GM23248 (cell line): ENCODE measurements at regions not wholly inside any gene's neighbourhood (a gene's known extent, or its start where the extent isn't known, plus 50 kb on each side); places are given as distances from the start of the nearest gene placed in this dataset.

Experiments used
- EZH2 ChIP-seq: fragments of 200-600 bp; sonication (generic); IDR thresholded peaks from 2 replicates; pipeline ENCODE4 v1.6.1; 2018; ENCODE audit warnings: antibody characterized with exemption, mild to moderate bottlenecking; ENCODE audit not compliant: insufficient read depth, poor library complexity, severe bottlenecking
- EZH2phosphoT487 ChIP-seq: fragments of 200-600 bp; sonication (generic); IDR thresholded peaks from 2 replicates; pipeline ENCODE4 v1.6.1; 2018; ENCODE audit warnings: antibody characterized with exemption, moderate library complexity, mild to moderate bottlenecking, low read depth; ENCODE audit not compliant: insufficient read depth

GRCh38 chr20:61105395-61105794, 146.7 kb upstream of the CDH4 start:
- TF ChIP-seq EZH2 (no peak), EZH2phosphoT487 (no peak)
